H9 (cell line): ENCODE measurements at regions not wholly inside any gene's neighbourhood (a gene's known extent, or its start where the extent isn't known, plus 50 kb on each side); places are given as distances from the start of the nearest gene placed in this dataset.

Source experiments
- DNase-seq: peaks from one replicate; pipeline ENCODE4 v3.0.0-alpha.2; 2017
- H2AFZ ChIP-seq: one replicate; pipeline ENCODE4 v1.6.1; 2013; ENCODE audit warnings: mild to moderate bottlenecking, low read length, control low read depth, moderate library complexity
- H2AK5ac ChIP-seq: 2 replicates; pipeline ENCODE4 v1.6.1; 2013; ENCODE audit warnings: low read length, control low read depth, mixed read lengths; ENCODE audit not compliant: insufficient read length
- H2BK120ac ChIP-seq: one replicate; pipeline ENCODE4 v1.6.1; 2013; ENCODE audit warnings: low read depth, mild to moderate bottlenecking, low read length, control low read depth, inconsistent platforms; ENCODE audit not compliant: poor library complexity, severe bottlenecking
- H2BK12ac ChIP-seq: 2 replicates; pipeline ENCODE4 v1.6.1; 2013; ENCODE audit warnings: low read length, control low read depth, mixed read lengths, low read depth; ENCODE audit not compliant: insufficient read length
- H2BK15ac ChIP-seq: 2 replicates; pipeline ENCODE4 v1.6.1; 2013; ENCODE audit warnings: low read depth, low read length, control low read depth
- H2BK20ac ChIP-seq: one replicate; pipeline ENCODE4 v1.6.1; 2013; ENCODE audit warnings: low read depth, mild to moderate bottlenecking, low read length, control low read depth, inconsistent platforms; ENCODE audit not compliant: poor library complexity, severe bottlenecking
- H2BK5ac ChIP-seq: 2 replicates; pipeline ENCODE4 v1.6.1; 2013; ENCODE audit warnings: low read length, control low read depth, mixed read lengths; ENCODE audit not compliant: insufficient read length
- H3K14ac ChIP-seq: 2 replicates; pipeline ENCODE4 v1.6.1; 2013; ENCODE audit warnings: low read length, control low read depth; ENCODE audit not compliant: insufficient read depth
- H3K18ac ChIP-seq: 2 replicates; pipeline ENCODE4 v1.6.1; 2013; ENCODE audit warnings: low read depth, mild to moderate bottlenecking, mixed read lengths, low read length, control low read depth; ENCODE audit not compliant: insufficient read length
- H3K23ac ChIP-seq: 2 replicates; pipeline ENCODE4 v1.6.1; 2013; ENCODE audit warnings: low read length, control low read depth, mixed read lengths, low read depth; ENCODE audit not compliant: insufficient read length
- H3K23me2 ChIP-seq: 2 replicates; pipeline ENCODE4 v1.6.1; 2013; ENCODE audit warnings: low read depth, mild to moderate bottlenecking, mixed read lengths, low read length, control low read depth; ENCODE audit not compliant: insufficient read length, poor library complexity, severe bottlenecking
- H3K27ac ChIP-seq: 2 replicates; pipeline ENCODE4 v1.5.1; 2013; ENCODE audit warnings: low read length, control low read depth, mixed read lengths, low read depth; ENCODE audit not compliant: insufficient read length
- H3K27me3 ChIP-seq: 2 replicates; pipeline ENCODE4 v1.6.1; 2013; ENCODE audit warnings: low read length, control low read depth, inconsistent platforms; ENCODE audit not compliant: insufficient read depth
- H3K4ac ChIP-seq: 2 replicates; pipeline ENCODE4 v1.6.1; 2013; ENCODE audit warnings: low read depth, mild to moderate bottlenecking, control low read depth, inconsistent platforms, low read length, moderate library complexity
- H3K4me1 ChIP-seq: 2 replicates; pipeline ENCODE4 v1.6.1; 2013; ENCODE audit warnings: low read length, control low read depth, inconsistent platforms; ENCODE audit not compliant: insufficient read depth
- H3K4me2 ChIP-seq: 2 replicates; pipeline ENCODE4 v1.6.1; 2013; ENCODE audit warnings: low read length, control low read depth, mixed read lengths; ENCODE audit not compliant: insufficient read length, insufficient read depth
- H3K56ac ChIP-seq: 2 replicates; pipeline ENCODE4 v1.6.1; 2013; ENCODE audit warnings: low read depth, mild to moderate bottlenecking, mixed read lengths, low read length, control low read depth; ENCODE audit not compliant: insufficient read length
- H3K79me1 ChIP-seq: 2 replicates; pipeline ENCODE4 v1.6.1; 2013; ENCODE audit warnings: low read depth, mild to moderate bottlenecking, moderate library complexity, low read length, control low read depth, inconsistent platforms; ENCODE audit not compliant: insufficient read depth, poor library complexity, severe bottlenecking
- H3K79me2 ChIP-seq: 2 replicates; pipeline ENCODE4 v1.6.1; 2013; ENCODE audit warnings: low read length, control low read depth, inconsistent platforms; ENCODE audit not compliant: insufficient read depth
- H3K9ac ChIP-seq: 2 replicates; pipeline ENCODE4 v1.6.1; 2013; ENCODE audit warnings: low read length, control low read depth, mixed read lengths; ENCODE audit not compliant: insufficient read length; ENCODE audit errors: extremely low read depth
- H3K9me3 ChIP-seq: one replicate; pipeline ENCODE4 v1.6.1; 2013; ENCODE audit warnings: low read depth, low read length, inconsistent platforms; ENCODE audit not compliant: control insufficient read depth
- H3T11ph ChIP-seq: one replicate; pipeline ENCODE4 v1.6.1; 2013; ENCODE audit warnings: mild to moderate bottlenecking, low read length, control low read depth, inconsistent platforms
- H4K20me1 ChIP-seq: one replicate; pipeline ENCODE4 v1.6.1; 2013; ENCODE audit not compliant: control insufficient read depth, insufficient read length, insufficient read depth
- H4K5ac ChIP-seq: 2 replicates; pipeline ENCODE4 v1.6.1; 2013; ENCODE audit warnings: low read depth, mild to moderate bottlenecking, mixed read lengths, low read length, control low read depth; ENCODE audit not compliant: insufficient read length
- H4K8ac ChIP-seq: replicated peaks from 2 replicates; pipeline ENCODE4 v1.6.1; 2013; ENCODE audit warnings: low read length, control low read depth, mixed read lengths, low read depth; ENCODE audit not compliant: insufficient read length
- H4K91ac ChIP-seq: 2 replicates; pipeline ENCODE4 v1.6.1; 2013; ENCODE audit warnings: low read depth, mild to moderate bottlenecking, moderate library complexity, mixed read lengths, low read length, control low read depth; ENCODE audit not compliant: insufficient read length
- H3K27ac Mint-ChIP-seq, 3 experiments: 2 replicates in 2 of 3; 3 replicates in 1 of 3; pipeline ENCODE4 v1.8.0; 2020 to 2021; ENCODE audit warnings: mixed read lengths in 3 of 3, mild to moderate bottlenecking in 1 of 3, moderate library complexity in 1 of 3
- H3K27me3 Mint-ChIP-seq: 2 replicates; pipeline ENCODE4 v1.8.0; 2021; ENCODE audit warnings: low read depth, mild to moderate bottlenecking, moderate library complexity, mixed read lengths
- H3K36me3 Mint-ChIP-seq, 3 experiments: 2 replicates in 2 of 3; 3 replicates in 1 of 3; pipeline ENCODE4 v1.8.0; 2020 to 2021; ENCODE audit warnings: low read depth in 3 of 3, mixed read lengths in 3 of 3; ENCODE audit not compliant: insufficient read depth in 1 of 3
- H3K4me1 Mint-ChIP-seq, 2 experiments: 2 replicates each; pipeline ENCODE4 v1.8.0; 2020; ENCODE audit warnings: mixed read lengths in 2 of 2
- H3K4me3 Mint-ChIP-seq, 2 experiments: 2 replicates in 1 of 2; 3 replicates in 1 of 2; pipeline ENCODE4 v1.8.0; 2020 to 2021; ENCODE audit warnings: mild to moderate bottlenecking in 2 of 2, mixed read lengths in 2 of 2, moderate library complexity in 1 of 2
- H3K9me3 Mint-ChIP-seq, 2 experiments: 2 replicates in 1 of 2; 3 replicates in 1 of 2; pipeline ENCODE4 v1.8.0; 2020; ENCODE audit warnings: mild to moderate bottlenecking in 2 of 2, mixed read lengths in 2 of 2, moderate library complexity in 1 of 2
- CTCF ChIP-seq: fragments of 200-600 bp; sonication (generic); conservative IDR thresholded peaks from 3 replicates; pipeline ENCODE4 v1.8.0; 2021; ENCODE audit warnings: antibody characterized with exemption, mild to moderate bottlenecking
- WGBS: extraction: QIAGEN DNeasy Blood & Tissue Kit; methylation state at CpG from one replicate; pipeline ENCODE4 v1.1.7; 2013; ENCODE audit warnings: missing lambda C conversion rate, low lambda C conversion rate, mixed read lengths; ENCODE audit not compliant: insufficient read length; ENCODE audit errors: extremely low coverage; 5-methylcytosine and 5-hydroxymethylcytosine counted together

DNA sequence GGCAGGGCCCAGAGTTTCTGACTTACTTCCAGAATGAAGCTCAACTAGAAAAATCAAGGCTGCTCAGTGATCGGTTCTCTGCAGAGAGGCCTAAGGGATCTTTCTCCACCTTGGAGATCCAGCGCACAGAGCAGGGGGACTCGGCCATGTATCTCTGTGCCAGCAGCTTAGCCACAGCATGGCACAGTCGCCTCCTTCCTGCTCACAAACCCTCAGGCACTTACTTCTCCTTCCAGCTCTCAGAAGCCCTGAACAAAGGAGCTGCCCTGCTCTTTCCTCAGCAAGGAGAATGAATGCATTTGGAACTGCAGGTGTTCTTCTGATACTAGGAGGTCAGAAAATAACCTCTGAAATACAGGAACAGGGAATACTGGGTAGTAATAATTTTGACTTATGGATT, 219.7 kb upstream of the PRSS1 start:
- Histone ChIP-seq H3K23ac (no peak overlapping the region), H4K8ac (no peak overlapping the region), H3K18ac (no peak overlapping the region), H3K79me2 (no peaks in the 10 kb centered on the region), H3T11ph (no peak overlapping the region), H2BK20ac (no peak overlapping the region), H3K27ac (no peak overlapping the region), H3K9ac (no peak overlapping the region), H2BK120ac (no peak overlapping the region), H4K5ac (no peak overlapping the region), H2BK15ac (no peak overlapping the region), H3K27me3 (no peaks in the 10 kb centered on the region), H3K4me2 (no peak overlapping the region), H3K4ac (no peak overlapping the region), H3K23me2 (no peaks in the 10 kb centered on the region), H4K20me1 (no peaks in the 10 kb centered on the region), H3K4me1 (peaks cover 2% of the 10 kb centered on the region; the same call in 1 of the 2 replicates), H3K14ac (no peak overlapping the region), H3K9me3 (no peaks in the 10 kb centered on the region), H4K91ac (no peak overlapping the region), H2AK5ac (no peak overlapping the region), H2BK5ac (no peak overlapping the region), H2AFZ (no peak overlapping the region), H2BK12ac (no peak overlapping the region), H3K79me1 (no peaks in the 10 kb centered on the region), H3K56ac (no peak overlapping the region)
- Mint-ChIP-seq H3K27ac (no peak overlapping the region), H3K9me3 (no peaks in the 10 kb centered on the region), H3K27me3 (peaks cover 13% of the 10 kb centered on the region), H3K36me3 (no peaks in the 10 kb centered on the region), H3K4me1 (peaks cover 3 to 10% of the 10 kb centered on the region in 2 experiments; a peak in 3 of 4 replicates), H3K4me3 (no peak overlapping the region)
- no CpG with 5 or more reads among the region's 4 CpGs for WGBS
- no peak for TF ChIP-seq CTCF
- no peak for DNase-seq
